ENCODE measurements at regions not wholly inside any gene's neighbourhood (a gene's known extent, or its start where the extent isn't known, plus 50 kb on each side); places are given as distances from the start of the nearest gene placed in this dataset.

DNA sequence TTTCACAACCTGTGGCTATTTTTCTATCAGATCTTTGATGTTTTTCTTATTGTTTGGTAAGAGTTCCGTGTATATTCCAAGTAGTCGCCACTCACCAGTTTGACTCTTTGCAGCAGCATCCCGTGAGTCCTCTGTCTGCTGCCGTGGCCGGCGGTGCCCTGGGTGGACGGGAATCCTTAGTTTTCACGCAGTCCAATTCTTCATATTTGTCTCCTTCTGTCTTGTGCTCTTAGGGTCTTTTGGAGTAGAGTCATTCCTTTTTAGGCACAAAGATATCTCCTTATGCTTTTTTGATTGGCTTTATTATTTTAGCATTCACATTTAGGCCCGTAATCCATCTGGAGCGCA is 94.9 kb upstream of the MSX1 start:
- H4K20me1 ChIP-seq (ENCODE audit: insufficient read depth): no peaks in the 10 kb centered on the region
- in situ Hi-C loops (cut with MboI): no loop called here
- H3K9me2 ChIP-seq (ENCODE audit: insufficient read depth): no peaks in the 10 kb centered on the region
- no peak overlapping the region for H3K4me3 ChIP-seq
- no peak overlapping the region for H3K9ac ChIP-seq
- H3K4me1 ChIP-seq (ENCODE audit: insufficient read depth): peaks cover 11% of the 10 kb centered on the region; the same call in 1 of the 2 replicates
- 95 to 98% methylated on average over 10 of the region's 10 CpGs for WGBS, 2 experiments (ENCODE audit: low coverage in 1 of 2, low lambda C conversion rate in 2 of 2, missing lambda C conversion rate in 2 of 2)
- H3K4me2 ChIP-seq (ENCODE audit: unreplicated experiment): no peak overlapping the region
- no peaks in the 10 kb centered on the region for H3F3A ChIP-seq (ENCODE audit: insufficient read depth)
- H3K36me3 ChIP-seq (ENCODE audit: low read depth): no peaks in the 10 kb centered on the region
- H2AFZ ChIP-seq: no peak overlapping the region
- H3K79me2 ChIP-seq (ENCODE audit: insufficient read depth): no peaks in the 10 kb centered on the region
- no peak for DNase-seq
- H3K27me3 ChIP-seq (replicated peaks; ENCODE audit: insufficient read depth): no peaks in the 10 kb centered on the region
- TF ChIP-seq EZH2 (IDR thresholded peaks at IDR 0.05; ENCODE audit: insufficient read depth, poor library complexity, severe bottlenecking) (no peak), EZH2phosphoT487 (IDR thresholded peaks at IDR 0.05; ENCODE audit: insufficient read depth, low read depth) (no peak)
- H3K27ac ChIP-seq: no peak overlapping the region
- no peaks in the 10 kb centered on the region for H3K9me3 ChIP-seq (ENCODE audit: low read depth)

DNA sequence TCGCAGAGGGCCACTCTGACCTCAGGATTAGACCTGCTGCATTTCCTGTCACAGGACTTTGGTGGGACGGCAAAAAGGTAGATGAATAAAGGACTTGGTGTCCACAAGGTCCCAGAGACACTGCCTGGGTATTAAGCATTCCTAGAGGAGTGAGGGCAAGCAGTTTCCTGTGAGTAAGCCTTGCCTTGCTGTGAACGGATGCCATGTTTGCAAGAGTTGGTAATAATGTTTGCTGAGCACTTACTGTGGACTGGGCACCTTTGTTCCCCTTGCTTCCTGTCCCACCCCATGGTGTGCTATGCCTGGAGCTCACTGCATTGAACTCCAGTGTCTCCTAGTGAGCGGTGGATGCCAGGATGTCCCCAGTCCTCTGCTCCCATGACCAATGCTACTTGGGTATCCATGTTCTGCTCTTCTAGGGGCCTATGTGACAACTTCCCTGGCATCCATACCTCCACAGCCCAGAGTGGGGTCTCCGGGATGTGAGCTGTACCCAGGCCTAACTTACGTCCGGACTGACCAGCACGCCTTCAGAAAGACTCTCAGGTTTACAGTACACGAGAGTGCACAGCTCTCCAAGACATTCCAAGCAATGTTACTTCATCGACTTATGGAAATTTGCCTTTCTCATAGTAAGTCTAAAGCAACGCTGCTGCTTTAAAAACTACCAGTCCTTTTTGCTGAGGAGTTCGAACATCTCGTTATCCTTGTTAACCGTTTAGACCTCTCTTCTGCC is 95.5 kb upstream of the MSX1 start:
- DNase-seq: peak; percentile 51
- Histone ChIP-seq H3K36me3 (ENCODE audit: low read depth) (no peaks in the 10 kb centered on the region), H3K4me3 (peak overlapping the region; percentile 42), H3K4me1 (ENCODE audit: insufficient read depth) (peaks cover 11% of the 10 kb centered on the region; the same call in 1 of the 2 replicates), H4K20me1 (ENCODE audit: insufficient read depth) (no peaks in the 10 kb centered on the region), H2AFZ (peak overlapping the region; percentile 57), H3K9me2 (ENCODE audit: insufficient read depth) (no peaks in the 10 kb centered on the region), H3F3A (ENCODE audit: insufficient read depth) (no peaks in the 10 kb centered on the region), H3K79me2 (ENCODE audit: insufficient read depth) (no peaks in the 10 kb centered on the region), H3K9ac (peak overlapping the region; percentile 20; the same call in 1 of the 2 replicates), H3K27me3 (replicated peaks; ENCODE audit: insufficient read depth) (no peaks in the 10 kb centered on the region), H3K9me3 (ENCODE audit: low read depth) (no peaks in the 10 kb centered on the region), H3K4me2 (ENCODE audit: unreplicated experiment) (peak overlapping the region; percentile 71), H3K27ac (no peak overlapping the region; the same call in 1 of the 2 replicates)
- 77 to 81% methylated on average over 14 of the region's 14 CpGs for WGBS, 2 experiments (ENCODE audit: low coverage in 1 of 2, low lambda C conversion rate in 2 of 2, missing lambda C conversion rate in 2 of 2)
- TF ChIP-seq EZH2phosphoT487 (IDR thresholded peaks at IDR 0.05; ENCODE audit: insufficient read depth, low read depth): no peak
- TF ChIP-seq EZH2 (IDR thresholded peaks at IDR 0.05; ENCODE audit: insufficient read depth, poor library complexity, severe bottlenecking): no peak
- in situ Hi-C loops (cut with MboI): no loop called here

DNA sequence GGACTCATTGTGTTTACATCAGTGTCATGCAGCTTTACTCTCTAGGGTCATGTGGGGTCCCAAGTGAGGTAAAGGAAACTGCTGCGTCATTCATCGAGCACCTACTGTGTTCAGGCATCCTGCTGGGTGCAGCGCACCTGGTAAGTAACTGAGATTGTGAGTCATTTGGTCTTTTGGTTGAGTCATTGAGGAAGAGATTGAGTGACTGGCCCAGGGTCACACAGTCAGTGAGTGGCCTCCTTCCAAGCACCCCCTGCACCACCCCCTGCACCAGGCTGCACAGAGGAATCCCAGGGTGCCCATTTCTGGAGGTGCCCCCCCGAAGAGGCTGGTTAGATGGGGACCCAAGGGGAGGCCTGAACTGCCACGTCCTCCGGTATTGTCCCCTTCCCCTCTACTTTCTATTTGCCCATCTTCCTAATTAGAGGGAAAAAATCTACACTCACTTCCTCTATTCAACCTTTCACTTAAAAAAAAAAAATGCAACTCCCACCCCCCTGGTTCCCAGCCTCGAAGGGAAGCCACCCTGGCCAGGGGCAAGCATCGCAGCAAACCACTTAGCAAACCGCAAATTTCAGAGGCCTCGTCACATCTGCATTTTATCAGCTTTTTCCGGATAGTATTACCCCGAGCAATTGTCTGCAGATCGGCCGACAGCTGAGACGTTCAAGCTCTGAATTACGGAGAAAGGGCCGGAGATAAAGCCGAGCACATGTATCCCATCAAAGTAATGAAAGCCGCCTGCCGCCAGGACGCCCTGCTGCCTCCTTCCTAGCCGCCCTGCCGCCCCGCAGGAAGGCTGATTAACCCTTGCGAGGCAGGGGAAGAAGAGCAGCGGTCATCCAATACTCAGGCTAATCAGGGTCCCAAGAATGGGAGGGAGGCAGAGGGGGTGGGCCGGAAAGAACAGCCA is 96.3 kb upstream of the MSX1 start:
- Histone ChIP-seq H4K20me1 (ENCODE audit: insufficient read depth) (no peaks in the 10 kb centered on the region), H3F3A (ENCODE audit: insufficient read depth) (no peaks in the 10 kb centered on the region), H3K36me3 (ENCODE audit: low read depth) (no peaks in the 10 kb centered on the region), H3K9ac (peak overlapping the region; percentile 20; the same call in 1 of the 2 replicates), H3K4me2 (ENCODE audit: unreplicated experiment) (peak overlapping the region; percentile 71), H3K9me3 (ENCODE audit: low read depth) (no peaks in the 10 kb centered on the region), H3K27me3 (replicated peaks; ENCODE audit: insufficient read depth) (no peaks in the 10 kb centered on the region), H3K4me1 (ENCODE audit: insufficient read depth) (peaks cover 11% of the 10 kb centered on the region; the same call in 1 of the 2 replicates), H3K27ac (no peak overlapping the region; the same call in 1 of the 2 replicates), H2AFZ (peak overlapping the region; percentile 57), H3K9me2 (ENCODE audit: insufficient read depth) (no peaks in the 10 kb centered on the region), H3K79me2 (ENCODE audit: insufficient read depth) (no peaks in the 10 kb centered on the region), H3K4me3 (peak overlapping the region; percentile 42)
- in situ Hi-C loops (cut with MboI): no loop called here
- peak; percentile 69 for DNase-seq
- WGBS, 2 experiments (ENCODE audit: low coverage in 1 of 2, low lambda C conversion rate in 2 of 2, missing lambda C conversion rate in 2 of 2): 24 to 27% methylated on average over 27 of the region's 27 CpGs
- TF ChIP-seq EZH2phosphoT487 (IDR thresholded peaks at IDR 0.05; ENCODE audit: insufficient read depth, low read depth) (no peak), EZH2 (IDR thresholded peaks at IDR 0.05; ENCODE audit: insufficient read depth, poor library complexity, severe bottlenecking) (no peak)

DNA sequence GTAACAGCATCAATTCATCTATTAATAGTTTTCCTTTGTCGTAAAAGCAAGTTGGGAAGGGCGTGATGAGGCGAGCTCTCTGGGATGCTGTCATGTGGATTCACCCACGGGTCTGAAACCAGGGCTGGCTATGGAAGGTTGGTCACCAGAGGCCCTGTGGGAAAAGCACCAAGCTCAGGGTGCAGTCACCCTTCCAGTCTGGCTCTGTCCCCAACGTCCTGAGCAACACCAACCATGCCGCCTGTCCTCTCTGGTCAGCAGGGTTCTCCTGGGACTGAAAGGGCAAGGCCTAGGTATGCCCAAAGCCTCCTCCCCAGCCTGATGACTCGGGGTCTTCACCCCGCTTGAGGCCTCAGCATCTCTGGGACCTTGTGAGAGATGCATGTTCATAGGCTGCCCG is 97.2 kb upstream of the MSX1 start:
- H3K4me2 ChIP-seq (ENCODE audit: unreplicated experiment): no peak overlapping the region
- H4K20me1 ChIP-seq (ENCODE audit: insufficient read depth): no peaks in the 10 kb centered on the region
- 93 to 96% methylated on average over 9 of the region's 9 CpGs for WGBS, 2 experiments (ENCODE audit: low coverage in 1 of 2, low lambda C conversion rate in 2 of 2, missing lambda C conversion rate in 2 of 2)
- H3K9me3 ChIP-seq (ENCODE audit: low read depth): no peaks in the 10 kb centered on the region
- H3K4me3 ChIP-seq: no peak overlapping the region
- H3K36me3 ChIP-seq (ENCODE audit: low read depth): no peaks in the 10 kb centered on the region
- DNase-seq: no peak
- H3K9me2 ChIP-seq (ENCODE audit: insufficient read depth): no peaks in the 10 kb centered on the region
- H3K27me3 ChIP-seq (replicated peaks; ENCODE audit: insufficient read depth): no peaks in the 10 kb centered on the region
- no peak overlapping the region for H3K9ac ChIP-seq
- H3K79me2 ChIP-seq (ENCODE audit: insufficient read depth): no peaks in the 10 kb centered on the region
- in situ Hi-C loops (cut with MboI): no loop called here
- no peak overlapping the region for H3K27ac ChIP-seq
- H3K4me1 ChIP-seq (ENCODE audit: insufficient read depth): peaks cover 11% of the 10 kb centered on the region; the same call in 1 of the 2 replicates
- H2AFZ ChIP-seq: no peak overlapping the region
- H3F3A ChIP-seq (ENCODE audit: insufficient read depth): no peaks in the 10 kb centered on the region
- TF ChIP-seq EZH2 (IDR thresholded peaks at IDR 0.05; ENCODE audit: insufficient read depth, poor library complexity, severe bottlenecking) (no peak), EZH2phosphoT487 (IDR thresholded peaks at IDR 0.05; ENCODE audit: insufficient read depth, low read depth) (no peak)

Measured in GM23248 (cell line).